ENCODE measurements at regions not wholly inside any gene's neighbourhood (a gene's known extent, or its start where the extent isn't known, plus 50 kb on each side); places are given as distances from the start of the nearest gene placed in this dataset.

- peak in 7 of 56 donors; percentile 2 to 23 (median 5) for DNase-seq
These were observed 236.1 kb upstream of the CDH12 start for GRCh38 chr5:23089286-23089685.

GRCh38 chr5:23084815-23085214 is 231.7 kb upstream of the CDH12 start:
- DNase-seq, result no peak

- no peak for DNase-seq
These were observed 219.0 kb upstream of the CDH12 start for GRCh38 chr5:23072179-23072578.

GRCh38 chr5:23071682-23072081 is 218.5 kb upstream of the CDH12 start:
- no peak for DNase-seq

GRCh38 chr5:23064710-23065109 is 211.6 kb upstream of the CDH12 start:
- DNase-seq, result no peak

- DNase-seq, result no peak
These were observed 200.7 kb upstream of the CDH12 start for GRCh38 chr5:23053846-23054245.

GRCh38 chr5:23042226-23042625 is 189.1 kb upstream of the CDH12 start:
- no peak for DNase-seq

GRCh38 chr5:23035555-23036090 is 182.5 kb upstream of the CDH12 start:
- no peak for DNase-seq

GRCh38 chr5:23033864-23034263 is 180.7 kb upstream of the CDH12 start:
- no peak for DNase-seq

GRCh38 chr5:23029290-23029689 is 176.1 kb upstream of the CDH12 start:
- no peak for DNase-seq

- DNase-seq, result no peak
These were observed 175.4 kb upstream of the CDH12 start for GRCh38 chr5:23028445-23029021.

GRCh38 chr5:23027830-23028229 is 174.7 kb upstream of the CDH12 start:
- DNase-seq, result no peak

GRCh38 chr5:23027331-23027730 is 174.2 kb upstream of the CDH12 start:
- DNase-seq, result no peak

- DNase-seq, result no peak
These were observed 173.4 kb upstream of the CDH12 start for GRCh38 chr5:23026252-23027170.

- no peak for DNase-seq
These were observed 172.6 kb upstream of the CDH12 start for GRCh38 chr5:23025629-23026233.

GRCh38 chr5:23024470-23024869 is 171.3 kb upstream of the CDH12 start:
- no peak for DNase-seq

- no peak for DNase-seq
These were observed 161.7 kb upstream of the CDH12 start for GRCh38 chr5:23014825-23015224.

GRCh38 chr5:23014266-23014665 is 161.1 kb upstream of the CDH12 start:
- no peak for DNase-seq

- DNase-seq, result no peak
These were observed 160.4 kb upstream of the CDH12 start for GRCh38 chr5:23013395-23013998.

- no peak for DNase-seq
These were observed 159.7 kb upstream of the CDH12 start for GRCh38 chr5:23012842-23013241.

- DNase-seq, result no peak
These were observed 154.6 kb upstream of the CDH12 start for GRCh38 chr5:23007762-23008161.

GRCh38 chr5:23007236-23007635 is 154.1 kb upstream of the CDH12 start:
- DNase-seq, result no peak
